ENCODE measurements at regions not wholly inside any gene's neighbourhood (a gene's known extent, or its start where the extent isn't known, plus 50 kb on each side); places are given as distances from the start of the nearest gene placed in this dataset.

DNA sequence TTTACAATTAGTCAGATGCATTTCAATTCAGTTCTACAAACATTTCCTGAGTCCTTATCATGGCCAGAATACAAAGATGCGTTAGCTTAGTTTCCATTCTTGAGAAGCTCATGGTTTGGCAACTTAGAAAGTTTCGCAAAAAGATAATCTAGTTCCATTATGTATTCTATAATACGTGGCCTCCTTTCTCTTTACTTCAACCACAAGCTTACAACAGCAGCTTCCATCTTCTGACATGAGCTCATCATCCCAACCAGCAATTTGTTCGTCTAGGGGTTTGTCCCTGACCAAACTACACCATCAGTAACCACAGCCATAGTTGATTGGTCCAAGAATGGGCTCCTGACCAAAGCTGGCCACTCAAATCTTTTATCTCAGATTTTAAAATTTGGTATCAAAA lies 267.6 kb upstream of the TBC1D5 start:
- no peak for DNase-seq (ENCODE audit: low spot score, unreplicated experiment)
- no peak for TF ChIP-seq CTCF (IDR thresholded peaks at IDR 0.05; ENCODE audit: unreplicated experiment)
- Mint-ChIP-seq H3K27me3 (no peaks in the 10 kb centered on the region), H3K27ac (no peak overlapping the region), H3K4me3 (ENCODE audit: low read depth) (no peak overlapping the region), H3K4me1 (ENCODE audit: low read depth) (peaks cover 1% of the 10 kb centered on the region), H3K9me3 (ENCODE audit: low read depth) (peaks cover 3% of the 10 kb centered on the region), H3K36me3 (ENCODE audit: insufficient read depth) (peaks cover 1% of the 10 kb centered on the region)

GRCh38 chr3:18008706-18009368 lies 266.4 kb upstream of the TBC1D5 start:
- peaks cover 1% of the 10 kb centered on the region for H3K4me1 Mint-ChIP-seq (ENCODE audit: low read depth)
- H3K27ac Mint-ChIP-seq = no peak overlapping the region
- TF ChIP-seq CTCF (IDR thresholded peaks at IDR 0.05; ENCODE audit: unreplicated experiment) = no peak
- DNase-seq (ENCODE audit: low spot score, unreplicated experiment) = no peak
- H3K27me3 Mint-ChIP-seq = no peaks in the 10 kb centered on the region
- H3K36me3 Mint-ChIP-seq (ENCODE audit: insufficient read depth) = peaks cover 6% of the 10 kb centered on the region
- H3K9me3 Mint-ChIP-seq (ENCODE audit: low read depth) = peaks cover 9% of the 10 kb centered on the region
- no peak overlapping the region for H3K4me3 Mint-ChIP-seq (ENCODE audit: low read depth)

DNA sequence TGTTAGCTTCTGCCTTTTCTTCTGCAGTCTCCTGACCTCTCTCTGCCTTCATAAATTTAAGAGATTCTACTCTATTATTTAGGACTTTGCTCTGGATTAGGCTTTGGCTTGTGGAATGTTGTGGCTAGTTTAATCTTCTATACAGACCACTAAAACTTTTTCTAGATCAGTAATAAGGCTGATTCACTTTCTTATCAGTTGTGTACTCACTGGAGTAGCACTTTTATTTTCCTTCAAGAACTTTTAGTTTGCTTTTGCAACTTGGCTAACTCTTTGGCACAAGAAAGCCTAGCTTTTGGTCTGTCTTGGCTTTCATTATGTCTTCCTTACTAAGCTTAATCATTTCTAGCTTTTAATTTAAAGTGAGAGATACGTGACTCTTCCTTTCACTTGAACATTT lies 265.5 kb upstream of the TBC1D5 start:
- no peak for TF ChIP-seq CTCF (IDR thresholded peaks at IDR 0.05; ENCODE audit: unreplicated experiment)
- Mint-ChIP-seq H3K27me3 (no peaks in the 10 kb centered on the region), H3K4me3 (ENCODE audit: low read depth) (no peak overlapping the region), H3K4me1 (ENCODE audit: low read depth) (peaks cover 1% of the 10 kb centered on the region), H3K36me3 (ENCODE audit: insufficient read depth) (peaks cover 6% of the 10 kb centered on the region), H3K9me3 (ENCODE audit: low read depth) (peaks cover 9% of the 10 kb centered on the region), H3K27ac (no peak overlapping the region)
- DNase-seq (ENCODE audit: low spot score, unreplicated experiment) = no peak

GRCh38 chr3:17995769-17996168 lies 253.3 kb upstream of the TBC1D5 start:
- Mint-ChIP-seq H3K27me3 (no peaks in the 10 kb centered on the region), H3K9me3 (ENCODE audit: low read depth) (peaks cover 2% of the 10 kb centered on the region), H3K27ac (no peak overlapping the region), H3K4me3 (ENCODE audit: low read depth) (no peak overlapping the region), H3K36me3 (ENCODE audit: insufficient read depth) (peaks cover 3% of the 10 kb centered on the region), H3K4me1 (ENCODE audit: low read depth) (no peaks in the 10 kb centered on the region)
- DNase-seq (ENCODE audit: low spot score, unreplicated experiment) = no peak
- no peak for TF ChIP-seq CTCF (IDR thresholded peaks at IDR 0.05; ENCODE audit: unreplicated experiment)

- Mint-ChIP-seq H3K9me3 (ENCODE audit: low read depth) (peaks cover under 1% of the 10 kb centered on the region), H3K27me3 (no peaks in the 10 kb centered on the region), H3K4me3 (ENCODE audit: low read depth) (no peak overlapping the region)
These were observed 251.7 kb upstream of the TBC1D5 start for GRCh38 chr3:17994167-17994566.

More at GRCh38 chr3:17994167-17994566, 251.7 kb upstream of the TBC1D5 start:
- Mint-ChIP-seq H3K36me3 (ENCODE audit: insufficient read depth) (peaks cover 3% of the 10 kb centered on the region), H3K27ac (no peak overlapping the region), H3K4me1 (ENCODE audit: low read depth) (no peaks in the 10 kb centered on the region)
- TF ChIP-seq CTCF (IDR thresholded peaks at IDR 0.05; ENCODE audit: unreplicated experiment) = no peak
- no peak for DNase-seq (ENCODE audit: low spot score, unreplicated experiment)

All from progenitor cell of endocrine pancreas (in vitro differentiated cells).